ENCODE measurements at regions not wholly inside any gene's neighbourhood (a gene's known extent, or its start where the extent isn't known, plus 50 kb on each side); places are given as distances from the start of the nearest gene placed in this dataset.

GRCh38 chr4:149183638-149184037 lies 632.0 kb downstream of the IQCM start (continued):
- TF ChIP-seq, protein P1, sequence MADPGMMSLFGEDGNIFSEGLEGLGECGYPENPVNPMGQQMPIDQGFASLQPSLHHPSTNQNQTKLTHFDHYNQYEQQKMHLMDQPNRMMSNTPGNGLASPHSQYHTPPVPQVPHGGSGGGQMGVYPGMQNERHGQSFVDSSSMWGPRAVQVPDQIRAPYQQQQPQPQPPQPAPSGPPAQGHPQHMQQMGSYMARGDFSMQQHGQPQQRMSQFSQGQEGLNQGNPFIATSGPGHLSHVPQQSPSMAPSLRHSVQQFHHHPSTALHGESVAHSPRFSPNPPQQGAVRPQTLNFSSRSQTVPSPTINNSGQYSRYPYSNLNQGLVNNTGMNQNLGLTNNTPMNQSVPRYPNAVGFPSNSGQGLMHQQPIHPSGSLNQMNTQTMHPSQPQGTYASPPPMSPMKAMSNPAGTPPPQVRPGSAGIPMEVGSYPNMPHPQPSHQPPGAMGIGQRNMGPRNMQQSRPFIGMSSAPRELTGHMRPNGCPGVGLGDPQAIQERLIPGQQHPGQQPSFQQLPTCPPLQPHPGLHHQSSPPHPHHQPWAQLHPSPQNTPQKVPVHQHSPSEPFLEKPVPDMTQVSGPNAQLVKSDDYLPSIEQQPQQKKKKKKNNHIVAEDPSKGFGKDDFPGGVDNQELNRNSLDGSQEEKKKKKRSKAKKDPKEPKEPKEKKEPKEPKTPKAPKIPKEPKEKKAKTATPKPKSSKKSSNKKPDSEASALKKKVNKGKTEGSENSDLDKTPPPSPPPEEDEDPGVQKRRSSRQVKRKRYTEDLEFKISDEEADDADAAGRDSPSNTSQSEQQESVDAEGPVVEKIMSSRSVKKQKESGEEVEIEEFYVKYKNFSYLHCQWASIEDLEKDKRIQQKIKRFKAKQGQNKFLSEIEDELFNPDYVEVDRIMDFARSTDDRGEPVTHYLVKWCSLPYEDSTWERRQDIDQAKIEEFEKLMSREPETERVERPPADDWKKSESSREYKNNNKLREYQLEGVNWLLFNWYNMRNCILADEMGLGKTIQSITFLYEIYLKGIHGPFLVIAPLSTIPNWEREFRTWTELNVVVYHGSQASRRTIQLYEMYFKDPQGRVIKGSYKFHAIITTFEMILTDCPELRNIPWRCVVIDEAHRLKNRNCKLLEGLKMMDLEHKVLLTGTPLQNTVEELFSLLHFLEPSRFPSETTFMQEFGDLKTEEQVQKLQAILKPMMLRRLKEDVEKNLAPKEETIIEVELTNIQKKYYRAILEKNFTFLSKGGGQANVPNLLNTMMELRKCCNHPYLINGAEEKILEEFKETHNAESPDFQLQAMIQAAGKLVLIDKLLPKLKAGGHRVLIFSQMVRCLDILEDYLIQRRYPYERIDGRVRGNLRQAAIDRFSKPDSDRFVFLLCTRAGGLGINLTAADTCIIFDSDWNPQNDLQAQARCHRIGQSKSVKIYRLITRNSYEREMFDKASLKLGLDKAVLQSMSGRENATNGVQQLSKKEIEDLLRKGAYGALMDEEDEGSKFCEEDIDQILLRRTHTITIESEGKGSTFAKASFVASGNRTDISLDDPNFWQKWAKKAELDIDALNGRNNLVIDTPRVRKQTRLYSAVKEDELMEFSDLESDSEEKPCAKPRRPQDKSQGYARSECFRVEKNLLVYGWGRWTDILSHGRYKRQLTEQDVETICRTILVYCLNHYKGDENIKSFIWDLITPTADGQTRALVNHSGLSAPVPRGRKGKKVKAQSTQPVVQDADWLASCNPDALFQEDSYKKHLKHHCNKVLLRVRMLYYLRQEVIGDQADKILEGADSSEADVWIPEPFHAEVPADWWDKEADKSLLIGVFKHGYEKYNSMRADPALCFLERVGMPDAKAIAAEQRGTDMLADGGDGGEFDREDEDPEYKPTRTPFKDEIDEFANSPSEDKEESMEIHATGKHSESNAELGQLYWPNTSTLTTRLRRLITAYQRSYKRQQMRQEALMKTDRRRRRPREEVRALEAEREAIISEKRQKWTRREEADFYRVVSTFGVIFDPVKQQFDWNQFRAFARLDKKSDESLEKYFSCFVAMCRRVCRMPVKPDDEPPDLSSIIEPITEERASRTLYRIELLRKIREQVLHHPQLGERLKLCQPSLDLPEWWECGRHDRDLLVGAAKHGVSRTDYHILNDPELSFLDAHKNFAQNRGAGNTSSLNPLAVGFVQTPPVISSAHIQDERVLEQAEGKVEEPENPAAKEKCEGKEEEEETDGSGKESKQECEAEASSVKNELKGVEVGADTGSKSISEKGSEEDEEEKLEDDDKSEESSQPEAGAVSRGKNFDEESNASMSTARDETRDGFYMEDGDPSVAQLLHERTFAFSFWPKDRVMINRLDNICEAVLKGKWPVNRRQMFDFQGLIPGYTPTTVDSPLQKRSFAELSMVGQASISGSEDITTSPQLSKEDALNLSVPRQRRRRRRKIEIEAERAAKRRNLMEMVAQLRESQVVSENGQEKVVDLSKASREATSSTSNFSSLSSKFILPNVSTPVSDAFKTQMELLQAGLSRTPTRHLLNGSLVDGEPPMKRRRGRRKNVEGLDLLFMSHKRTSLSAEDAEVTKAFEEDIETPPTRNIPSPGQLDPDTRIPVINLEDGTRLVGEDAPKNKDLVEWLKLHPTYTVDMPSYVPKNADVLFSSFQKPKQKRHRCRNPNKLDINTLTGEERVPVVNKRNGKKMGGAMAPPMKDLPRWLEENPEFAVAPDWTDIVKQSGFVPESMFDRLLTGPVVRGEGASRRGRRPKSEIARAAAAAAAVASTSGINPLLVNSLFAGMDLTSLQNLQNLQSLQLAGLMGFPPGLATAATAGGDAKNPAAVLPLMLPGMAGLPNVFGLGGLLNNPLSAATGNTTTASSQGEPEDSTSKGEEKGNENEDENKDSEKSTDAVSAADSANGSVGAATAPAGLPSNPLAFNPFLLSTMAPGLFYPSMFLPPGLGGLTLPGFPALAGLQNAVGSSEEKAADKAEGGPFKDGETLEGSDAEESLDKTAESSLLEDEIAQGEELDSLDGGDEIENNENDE (IDR thresholded peaks at IDR 0.05; ENCODE audit: insufficient replicate concordance, low read length) = no peak
- TF ChIP-seq TCF12 (IDR thresholded peaks at IDR 0.05; ENCODE audit: low read depth, low read length) = 0 out of 2 replicates have a peak, but pooled peaks have one; percentile 16
- no peak for TF ChIP-seq SP1 (IDR thresholded peaks at IDR 0.05; ENCODE audit: low read depth, low read length)
- TF ChIP-seq YY1 (IDR thresholded peaks at IDR 0.05; ENCODE audit: low read depth, low read length) = 0 out of 2 replicates have a peak, but pooled peaks have one; percentile 22
- TF ChIP-seq TBP (IDR thresholded peaks at IDR 0.05; ENCODE audit: low read depth, low read length) = no peak
- TF ChIP-seq TAF1 (IDR thresholded peaks at IDR 0.05; ENCODE audit: low read depth, low read length) = no peak
- no peak for TF ChIP-seq SUZ12 (IDR thresholded peaks at IDR 0.05; ENCODE audit: low read length)

Data from H1 (cell line).